IPS-NIHi11 (cell line): ENCODE measurements at regions not wholly inside any gene's neighbourhood (a gene's known extent, or its start where the extent isn't known, plus 50 kb on each side); places are given as distances from the start of the nearest gene placed in this dataset.
"Not testable (repeated sequence)": the region's sequence is repeated elsewhere in the genome, so short reads cannot be mapped to it uniquely, and the experiment has no call there.

Experiments used
- DNase-seq: peaks from one replicate; pipeline ENCODE4 v3.0.0; 2012; ENCODE audit warnings: mixed read lengths, low spot score

DNA sequence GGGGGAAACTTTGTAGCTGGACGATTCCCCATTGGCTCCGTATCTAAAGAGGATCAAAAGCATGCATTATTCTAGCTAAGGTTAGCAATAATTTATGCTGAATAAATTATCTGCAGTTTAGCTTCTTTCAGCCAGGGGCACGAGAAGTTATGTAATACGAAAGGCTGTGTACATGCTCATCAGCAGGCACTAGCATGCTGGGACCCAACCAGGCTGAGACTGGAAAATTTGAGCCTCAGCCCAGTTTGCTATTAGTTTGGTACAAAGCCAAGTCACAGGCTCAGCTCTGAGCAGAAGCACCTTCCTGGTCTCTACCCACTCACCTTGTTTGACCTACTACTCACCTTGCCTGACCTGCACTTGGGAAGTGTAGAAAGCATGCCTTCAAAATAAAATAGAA lies 328.1 kb upstream of the ARID1B start:
- DNase-seq, result no peak

DNA sequence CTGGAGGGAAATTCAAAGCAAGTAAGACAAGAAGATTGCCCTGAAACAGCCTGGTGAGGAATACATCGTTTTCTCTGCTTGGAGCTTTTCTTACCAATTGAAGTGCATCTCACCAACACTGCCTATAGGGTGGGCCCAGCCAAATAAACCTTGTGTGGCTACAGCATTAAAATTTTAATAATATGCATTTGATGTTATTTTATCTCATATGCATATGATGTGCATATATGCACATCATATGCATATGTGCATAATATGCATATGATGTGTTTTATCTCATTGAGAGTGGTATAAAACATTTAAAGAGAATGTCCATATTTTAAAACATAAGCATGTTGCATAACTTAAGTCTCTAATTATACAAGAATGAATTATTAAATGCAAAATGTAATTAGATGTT lies 328.6 kb upstream of the ARID1B start:
- no peak for DNase-seq

DNA sequence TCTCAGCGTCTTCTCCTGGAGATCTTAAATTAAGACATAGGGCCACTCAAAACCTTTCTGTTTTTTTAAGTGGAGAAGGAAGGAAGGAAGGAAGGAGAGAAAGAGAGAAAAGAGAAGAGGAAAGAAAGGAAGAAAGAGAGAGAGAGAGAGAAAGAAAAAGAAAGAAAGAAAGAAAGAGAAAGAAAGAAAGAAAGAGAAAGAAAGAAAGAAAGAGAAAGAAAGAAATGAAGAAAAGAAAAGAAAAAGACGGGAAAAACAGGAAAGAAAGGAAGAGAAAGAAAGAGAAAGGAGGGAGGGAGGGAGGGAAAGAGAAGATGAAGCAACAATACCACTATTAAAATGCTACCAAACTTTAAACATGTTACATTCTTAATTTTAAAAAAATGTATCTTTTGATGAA lies 336.5 kb upstream of the ARID1B start:
- DNase-seq, result no peak

DNA sequence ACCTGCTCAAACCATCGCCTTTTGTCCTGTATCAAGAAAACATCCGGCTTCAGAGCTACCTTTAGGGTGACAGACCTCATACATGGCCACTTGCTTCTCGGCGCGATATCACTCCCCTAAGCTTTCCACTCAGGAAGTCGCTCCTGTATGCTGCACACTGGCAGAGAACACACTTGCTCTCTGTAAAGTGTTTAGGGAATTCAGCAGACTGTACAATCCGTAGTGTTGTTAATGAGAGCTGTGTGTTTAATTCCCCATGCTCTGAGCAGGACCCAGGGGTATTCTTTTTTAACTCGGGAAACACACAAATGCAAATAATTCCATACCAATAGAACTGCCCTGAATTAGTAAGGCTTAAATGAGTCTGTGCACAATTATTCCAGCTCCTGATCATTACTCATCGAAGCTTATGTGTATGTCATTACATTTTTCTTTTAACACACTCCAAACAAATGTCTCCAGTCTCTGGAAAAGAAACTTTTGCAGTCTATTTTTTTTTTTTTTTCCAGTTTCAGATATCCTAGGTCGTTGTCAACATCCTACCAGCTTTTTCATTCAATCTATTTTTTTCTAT lies 338.7 kb upstream of the ARID1B start:
- DNase-seq, result no peak

DNA sequence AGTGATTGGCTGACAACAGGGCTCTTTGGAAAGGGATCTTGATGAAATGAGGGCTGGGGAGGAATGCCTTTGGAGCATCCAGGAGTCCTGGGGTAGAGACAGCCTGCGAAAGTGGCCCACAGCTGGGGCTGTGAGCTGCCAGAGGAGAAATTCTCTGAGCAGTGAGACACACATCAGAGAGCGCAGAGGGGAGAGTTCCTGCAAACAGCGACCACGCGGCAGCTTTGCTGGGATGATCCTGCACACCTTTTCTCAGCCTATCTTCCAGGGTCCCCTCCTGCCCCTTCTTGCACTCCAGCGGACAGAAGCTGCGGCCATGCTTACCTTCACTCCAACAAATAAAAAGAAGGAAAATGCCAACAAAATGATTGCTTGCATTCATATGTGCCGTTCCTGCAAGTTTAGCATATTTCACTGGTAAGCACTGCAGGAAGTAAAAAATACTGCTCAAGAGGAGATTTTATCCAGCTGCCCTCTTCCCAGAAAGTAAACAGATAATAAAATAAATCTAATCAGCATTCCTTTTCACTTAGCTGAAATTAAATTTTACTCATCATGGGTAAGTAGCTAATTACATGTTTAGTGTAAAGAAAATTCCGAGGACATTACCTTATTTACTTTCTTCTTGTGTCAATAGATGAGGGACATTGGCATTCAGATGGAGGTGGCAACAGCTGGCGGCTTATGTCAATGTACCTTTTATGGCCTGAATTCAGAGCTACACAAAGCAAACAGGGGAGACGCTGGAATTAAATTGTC lies 339.9 kb upstream of the ARID1B start:
- no peak for DNase-seq

DNA sequence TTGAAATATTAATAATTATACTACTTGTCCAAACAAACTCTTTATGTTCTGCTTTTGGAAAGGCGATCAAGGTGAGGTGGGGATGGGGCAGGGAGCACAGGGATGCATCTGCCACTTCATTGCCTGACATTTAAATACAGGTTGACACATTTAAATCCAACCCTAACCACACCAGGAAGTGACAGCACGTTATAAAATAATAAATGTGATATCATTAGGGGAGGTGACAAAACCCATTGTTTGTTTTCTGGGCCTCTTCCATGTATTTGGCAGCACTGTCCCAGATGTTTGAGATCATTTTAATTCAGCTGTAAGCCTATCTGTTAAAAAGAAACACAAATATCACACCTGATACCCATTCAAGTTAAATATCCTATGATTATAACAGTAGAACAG lies 342.4 kb upstream of the ARID1B start:
- DNase-seq, result no peak

DNA sequence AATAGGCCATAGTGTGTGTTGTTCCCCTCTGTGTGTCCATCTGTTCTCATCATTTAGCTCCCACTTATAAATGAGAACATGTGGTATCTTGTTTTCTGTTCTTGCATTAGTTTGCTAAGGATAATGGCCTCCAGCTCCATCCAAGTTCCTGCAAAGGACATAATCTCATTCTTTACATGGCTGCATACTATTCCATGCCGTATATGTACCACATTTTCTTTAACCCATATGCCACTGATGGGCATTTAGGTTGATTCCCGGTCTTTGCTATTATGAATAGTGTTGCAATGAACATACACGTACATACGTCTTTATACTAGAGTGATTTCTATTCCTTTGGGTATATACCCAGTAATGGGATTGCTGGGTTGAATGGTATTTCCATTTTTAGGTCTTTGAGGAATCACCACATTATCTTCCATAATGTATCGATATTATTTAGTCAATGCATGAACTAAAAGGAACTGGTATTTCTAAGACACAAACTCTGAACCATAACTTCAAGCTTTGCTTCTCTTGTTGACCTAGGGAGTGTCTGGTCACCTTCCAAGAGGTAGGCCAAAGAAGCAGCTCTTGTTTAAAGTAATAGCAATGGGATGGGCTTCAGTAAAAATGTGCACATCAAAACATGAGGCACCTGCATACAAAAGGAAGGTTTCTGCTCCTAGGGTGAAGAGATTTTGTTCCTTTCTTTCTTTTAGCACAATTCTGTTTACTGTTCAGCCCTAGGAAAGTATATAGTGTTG lies 343.0 kb upstream of the ARID1B start:
- no peak for DNase-seq

DNA sequence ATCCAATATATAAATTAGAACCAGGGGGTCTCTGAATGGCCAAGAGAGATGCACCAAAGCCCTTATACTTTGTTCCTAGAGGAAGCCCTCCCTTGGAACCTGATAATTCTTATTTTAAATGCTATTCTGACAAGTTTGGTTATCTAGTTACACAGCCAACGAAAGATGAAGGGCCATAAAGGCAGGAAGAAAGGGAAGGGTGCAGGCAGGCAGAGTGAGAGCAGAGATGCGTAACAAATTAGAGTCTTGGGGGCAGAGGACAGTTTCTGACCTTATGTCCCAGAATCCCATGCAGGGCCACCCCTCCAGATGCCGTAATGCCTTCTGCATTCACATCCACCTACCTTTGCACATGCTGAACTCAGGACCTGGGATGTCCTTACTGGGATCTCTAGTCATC lies 344.6 kb upstream of the ARID1B start:
- no peak for DNase-seq

DNA sequence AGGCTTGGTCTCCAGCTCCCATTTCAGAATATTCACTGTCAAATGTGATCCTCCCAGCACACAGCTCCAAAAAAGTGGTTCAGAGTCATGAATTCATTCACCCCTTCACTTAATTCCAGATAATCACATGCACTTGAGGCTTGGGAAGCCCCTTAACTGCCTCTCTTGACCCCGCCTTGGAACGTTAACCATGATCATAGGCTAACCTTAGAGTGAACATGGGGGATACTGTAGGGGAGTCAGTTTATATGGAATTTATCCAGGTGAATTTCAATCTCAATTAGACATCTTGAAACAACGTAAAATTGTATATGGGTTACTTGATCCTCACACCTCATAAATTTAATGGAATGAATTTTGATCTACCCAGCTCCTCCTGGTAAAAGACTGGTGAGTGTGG lies 346.8 kb upstream of the ARID1B start:
- no peak for DNase-seq

DNA sequence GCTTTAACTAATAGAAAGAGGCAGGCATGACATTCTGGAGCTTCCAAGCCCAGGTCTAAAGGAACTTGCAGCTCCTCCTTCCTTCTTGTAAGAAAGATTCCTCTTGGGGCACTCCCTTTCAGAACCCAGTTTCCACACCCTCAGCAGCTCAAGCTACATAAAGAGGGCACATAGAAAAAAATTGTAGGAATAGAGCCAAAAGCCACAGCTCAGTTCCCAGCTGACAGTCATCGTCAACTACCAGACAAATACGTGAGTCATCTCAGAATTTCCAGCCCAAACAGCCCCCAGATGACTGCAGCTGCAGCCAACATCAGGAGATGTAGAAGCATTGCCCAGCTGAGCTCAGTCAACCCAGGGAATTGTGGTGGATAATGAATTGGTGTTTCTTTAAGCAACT lies 349.8 kb upstream of the ARID1B start:
- DNase-seq, result no peak

DNA sequence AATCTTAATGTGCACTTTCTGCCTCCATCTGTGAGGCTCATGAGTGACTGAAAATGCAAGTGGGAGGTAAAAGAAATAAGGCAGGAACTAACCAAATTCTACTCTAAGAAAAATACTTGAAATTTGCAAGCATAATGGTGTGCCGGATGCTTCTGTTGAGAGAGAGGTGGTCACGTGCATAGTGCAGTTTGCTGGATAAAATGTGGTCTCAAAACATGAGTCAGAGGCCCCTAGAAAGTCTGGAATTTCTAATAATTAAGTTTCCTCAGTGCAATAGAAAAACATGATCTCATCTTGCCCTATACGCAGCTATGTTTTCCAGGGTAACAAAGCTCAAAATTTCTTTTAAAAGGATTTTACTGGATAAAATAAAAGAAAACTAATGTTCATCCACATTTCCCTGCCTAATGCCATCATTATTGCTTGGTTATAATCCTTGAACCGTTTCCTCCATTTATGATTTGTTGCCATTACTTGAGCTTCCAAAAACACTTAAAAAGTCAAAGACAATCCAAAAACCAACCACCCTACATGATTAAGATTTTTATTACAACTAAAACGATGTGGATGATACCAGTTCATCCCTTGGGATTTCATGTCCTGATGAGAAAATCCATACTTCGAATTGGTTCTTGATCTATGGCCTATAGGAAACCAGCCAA lies 351.7 kb upstream of the ARID1B start:
- DNase-seq, result no peak

DNA sequence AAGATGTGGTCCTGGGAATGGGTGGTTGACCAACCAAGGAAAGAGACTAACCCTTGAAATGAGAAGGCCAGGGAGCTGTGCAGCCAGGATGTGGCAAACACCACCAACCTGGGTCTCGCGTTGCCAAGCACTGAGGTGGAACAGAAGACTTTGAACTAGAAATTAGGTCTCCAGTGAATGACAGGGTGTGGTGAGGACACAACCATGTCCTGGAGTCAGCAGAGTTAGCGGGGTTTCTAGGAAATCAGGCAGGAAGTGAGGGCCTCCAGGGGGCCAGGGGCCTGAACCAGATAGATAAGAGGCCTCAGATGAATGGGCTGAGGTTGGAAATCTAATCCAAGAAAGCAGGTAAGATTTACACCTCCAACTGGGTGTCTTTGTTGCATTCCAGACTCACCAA lies 353.3 kb upstream of the ARID1B start:
- no peak for DNase-seq

DNA sequence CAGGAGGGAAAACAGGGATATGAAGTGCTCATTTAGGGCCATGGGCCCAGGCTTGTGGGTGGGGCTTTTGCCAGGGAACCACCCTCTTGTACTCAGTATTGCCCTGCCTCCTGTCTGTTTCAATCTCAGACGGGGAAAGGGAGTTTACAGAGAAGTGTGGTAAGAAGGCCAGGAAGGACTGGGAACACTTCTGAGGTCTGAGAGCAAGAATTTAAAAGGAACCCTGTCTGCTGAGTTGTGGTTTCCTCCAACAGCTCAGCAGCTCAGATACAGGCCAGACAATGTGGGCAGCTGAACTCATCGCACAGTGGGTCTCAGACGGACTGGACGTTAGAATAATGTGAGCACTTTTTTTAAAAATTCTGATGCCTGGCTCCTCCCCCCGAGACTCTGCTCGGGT lies 354.1 kb upstream of the ARID1B start:
- DNase-seq, result no peak

DNA sequence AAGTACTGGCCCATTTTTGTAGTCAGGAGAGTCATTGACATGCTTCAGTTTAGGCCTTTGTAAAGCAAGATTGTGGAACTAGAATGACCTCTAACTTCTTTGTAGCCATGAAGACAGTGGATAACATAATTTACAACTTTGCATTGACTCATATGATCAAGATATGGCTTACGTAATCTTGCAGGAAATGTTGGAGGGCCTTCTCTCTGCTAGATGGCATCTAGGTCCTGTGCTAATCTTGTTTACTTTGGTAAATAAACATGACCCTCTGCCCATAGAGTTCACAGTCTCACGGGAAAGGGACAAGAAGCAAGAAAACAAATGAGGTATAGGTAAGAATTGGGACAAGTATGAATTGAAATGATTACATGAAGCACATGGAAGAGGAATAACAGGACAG lies 355.2 kb upstream of the ARID1B start:
- DNase-seq, result no peak

DNA sequence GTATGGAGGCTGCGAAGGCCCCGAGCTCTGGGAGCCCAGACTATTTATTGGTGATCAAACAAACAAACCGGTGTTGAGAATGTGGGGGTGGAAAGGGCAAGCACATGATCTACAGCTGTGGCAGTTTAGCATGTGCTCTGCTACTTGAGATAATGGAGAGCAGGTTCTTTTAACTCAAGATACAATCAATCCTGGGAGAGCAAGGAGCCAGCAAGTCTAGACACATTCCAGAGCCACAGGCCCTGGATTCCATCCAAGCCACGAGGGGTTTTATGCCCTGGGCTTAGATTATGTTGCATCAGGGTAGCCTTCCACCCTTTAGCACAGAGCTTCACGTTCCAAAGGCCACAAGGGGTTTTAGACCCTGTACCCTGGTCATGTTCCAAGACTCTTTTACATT lies 355.9 kb upstream of the ARID1B start:
- not testable (repeated sequence) for DNase-seq

DNA sequence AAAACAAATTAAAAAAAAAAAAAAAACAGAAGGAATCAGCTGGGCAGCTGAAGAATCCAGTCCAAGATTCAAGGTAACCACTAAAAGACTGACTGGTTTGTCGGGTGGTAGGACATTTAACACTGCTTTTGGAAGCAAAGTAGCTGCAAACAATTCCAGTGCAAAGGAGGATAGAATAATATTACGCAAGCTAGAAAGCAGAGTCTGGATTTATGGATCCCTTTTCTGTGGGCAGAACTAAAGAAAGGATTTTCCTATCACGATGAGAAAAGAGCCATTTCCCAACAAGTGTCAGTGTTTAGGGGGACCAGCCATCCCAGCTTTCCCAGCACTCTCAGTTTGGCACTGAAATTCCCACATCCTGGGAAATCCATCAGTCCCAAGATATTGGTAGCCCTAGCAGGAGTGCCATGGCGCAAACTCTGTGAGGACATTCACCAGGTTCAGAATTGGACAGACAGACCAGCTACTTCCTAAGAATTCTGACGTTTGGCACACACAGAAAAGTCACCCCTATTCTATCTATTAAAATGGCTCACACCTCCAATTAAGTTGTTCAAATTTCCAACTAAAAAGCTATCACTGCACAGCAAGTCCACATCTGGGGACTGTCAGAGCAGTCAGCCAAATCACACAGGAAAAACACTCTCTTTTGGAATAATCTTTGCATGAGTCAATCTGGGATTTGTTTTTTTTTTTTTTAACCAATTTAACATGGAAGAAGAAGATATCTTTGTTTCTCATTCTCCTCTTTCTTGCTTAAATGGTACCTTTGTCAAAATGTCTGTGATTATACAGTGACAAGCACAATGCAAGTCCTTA lies 356.8 kb upstream of the ARID1B start:
- DNase-seq, result no peak

DNA sequence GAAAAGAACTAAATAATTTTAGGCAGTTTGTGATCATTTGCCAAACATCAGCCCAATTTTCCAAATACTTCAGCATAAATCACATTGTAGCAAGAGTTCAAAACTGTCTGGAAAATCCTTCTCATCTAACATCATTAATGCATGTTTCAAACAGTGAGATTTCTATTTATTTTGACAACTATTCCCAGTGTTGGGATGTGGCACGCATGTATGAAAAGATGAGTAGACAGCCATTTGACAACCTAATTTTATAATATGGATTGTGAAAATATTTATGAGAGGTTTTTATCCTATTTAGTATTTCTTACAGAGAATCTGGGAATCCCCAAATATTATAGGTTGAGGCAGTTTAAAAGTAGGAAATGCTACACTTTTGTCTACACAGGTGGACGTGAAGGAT lies 357.6 kb upstream of the ARID1B start:
- DNase-seq, result no peak

DNA sequence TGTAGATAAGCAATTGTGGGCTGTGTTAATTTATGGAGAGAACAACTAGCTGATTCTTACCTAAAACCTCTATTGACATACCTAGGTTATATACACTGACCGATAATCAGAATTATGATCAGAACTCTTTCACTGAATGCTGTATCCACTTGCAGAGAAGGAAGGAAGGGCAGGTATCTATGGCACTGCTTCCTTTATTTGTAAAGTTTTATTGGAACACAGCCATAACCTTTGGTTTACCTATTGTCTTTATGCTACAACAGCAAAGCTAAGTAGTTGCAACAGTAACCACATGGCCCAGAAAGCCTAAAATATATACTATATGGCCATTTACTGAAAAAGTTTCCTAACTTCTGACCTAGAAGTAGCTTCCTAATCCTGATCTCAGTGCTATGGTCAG lies 358.9 kb upstream of the ARID1B start:
- no peak for DNase-seq

DNA sequence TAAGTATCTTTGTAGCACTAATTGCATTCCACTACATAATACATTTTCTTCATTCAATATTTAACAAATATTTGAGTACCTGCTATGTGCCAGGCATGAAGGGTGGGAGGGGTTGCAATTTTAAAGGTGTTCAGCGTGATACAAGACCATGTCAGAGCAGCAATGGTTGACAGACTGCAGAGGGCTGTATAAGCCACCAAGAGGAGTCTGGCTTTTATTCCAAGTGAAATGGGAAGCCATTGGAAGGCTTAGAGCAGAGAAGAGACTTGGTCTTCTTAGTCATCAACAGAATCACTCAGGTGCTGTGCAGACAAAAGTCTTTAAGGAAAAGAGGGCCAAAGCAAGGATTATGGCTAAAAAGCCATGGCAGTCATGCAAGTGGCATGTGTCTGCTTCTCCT lies 360.8 kb upstream of the ARID1B start:
- DNase-seq, result no peak

DNA sequence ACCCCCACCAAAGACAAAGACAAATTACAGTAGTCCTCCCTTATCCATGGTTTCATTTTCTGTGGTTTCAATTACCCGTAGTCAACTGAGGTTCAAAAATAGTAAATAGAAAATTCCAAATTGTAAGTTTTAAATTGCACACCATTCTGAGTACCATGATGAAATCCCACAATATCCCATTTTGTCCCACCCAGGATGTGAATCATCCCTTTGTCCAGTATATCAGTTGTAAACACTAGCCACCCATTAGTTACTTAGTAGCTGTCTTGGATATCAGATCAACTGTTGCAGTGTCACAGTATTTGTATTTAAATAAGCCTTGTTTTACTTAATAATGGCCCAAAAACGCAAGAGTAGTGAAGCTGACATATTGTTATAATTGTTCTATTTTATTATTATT lies 364.0 kb upstream of the ARID1B start:
- no peak for DNase-seq

DNA sequence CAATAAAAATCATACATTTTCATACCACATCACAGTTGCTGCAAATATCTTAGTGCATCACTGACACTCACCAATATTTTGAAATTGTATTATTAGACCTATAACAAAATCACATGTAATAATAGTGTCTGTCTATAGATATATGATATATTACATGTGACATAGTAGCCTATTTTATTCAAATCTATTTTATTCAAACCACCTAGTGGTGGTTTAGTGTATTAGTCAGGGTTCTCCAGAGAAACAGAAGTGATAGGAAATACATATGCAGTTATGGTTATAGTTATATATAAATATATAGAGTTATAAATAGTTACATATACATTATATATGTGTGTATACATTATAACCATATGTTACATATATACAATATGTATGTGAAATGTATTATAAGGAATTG lies 366.5 kb upstream of the ARID1B start:
- DNase-seq, result no peak

DNA sequence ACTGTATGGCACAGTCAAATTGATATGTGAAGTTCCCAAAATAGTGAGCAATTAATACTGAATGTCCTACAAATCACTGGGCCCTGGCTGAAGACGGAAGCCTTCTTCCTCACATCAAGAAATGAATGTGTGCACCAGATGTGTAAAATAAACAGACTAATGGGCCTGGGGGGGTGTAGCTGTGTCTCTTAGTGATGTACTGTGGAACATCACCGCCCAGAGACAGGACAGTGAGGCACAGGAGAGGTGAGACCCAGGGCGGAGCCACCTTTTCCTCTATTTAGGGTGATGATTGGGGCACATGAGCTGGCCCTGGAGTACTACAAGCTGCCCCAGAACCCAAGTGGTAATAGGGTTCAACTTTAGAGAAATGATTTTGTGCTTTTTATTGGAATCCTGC lies 368.5 kb upstream of the ARID1B start:
- no peak for DNase-seq
